ENCODE measurements at regions not wholly inside any gene's neighbourhood (a gene's known extent, or its start where the extent isn't known, plus 50 kb on each side); places are given as distances from the start of the nearest gene placed in this dataset.

GRCh38 chrX:25180242-25180641 lies 164.5 kb upstream of the ARX start:
- Histone ChIP-seq H3K9me3 (no peaks in the 10 kb centered on the region), H3K36me3 (no peaks in the 10 kb centered on the region), H3K4me3 (no peak overlapping the region), H3K4me1 (no peaks in the 10 kb centered on the region), H3K27ac (replicated peaks in 1 of 4) (no peak overlapping the region), H3K27me3 (no peaks in the 10 kb centered on the region)
- TF ChIP-seq POLR2A (IDR thresholded peaks at IDR 0.05; ENCODE audit: low read depth): no peak
- TF ChIP-seq, protein P1, sequence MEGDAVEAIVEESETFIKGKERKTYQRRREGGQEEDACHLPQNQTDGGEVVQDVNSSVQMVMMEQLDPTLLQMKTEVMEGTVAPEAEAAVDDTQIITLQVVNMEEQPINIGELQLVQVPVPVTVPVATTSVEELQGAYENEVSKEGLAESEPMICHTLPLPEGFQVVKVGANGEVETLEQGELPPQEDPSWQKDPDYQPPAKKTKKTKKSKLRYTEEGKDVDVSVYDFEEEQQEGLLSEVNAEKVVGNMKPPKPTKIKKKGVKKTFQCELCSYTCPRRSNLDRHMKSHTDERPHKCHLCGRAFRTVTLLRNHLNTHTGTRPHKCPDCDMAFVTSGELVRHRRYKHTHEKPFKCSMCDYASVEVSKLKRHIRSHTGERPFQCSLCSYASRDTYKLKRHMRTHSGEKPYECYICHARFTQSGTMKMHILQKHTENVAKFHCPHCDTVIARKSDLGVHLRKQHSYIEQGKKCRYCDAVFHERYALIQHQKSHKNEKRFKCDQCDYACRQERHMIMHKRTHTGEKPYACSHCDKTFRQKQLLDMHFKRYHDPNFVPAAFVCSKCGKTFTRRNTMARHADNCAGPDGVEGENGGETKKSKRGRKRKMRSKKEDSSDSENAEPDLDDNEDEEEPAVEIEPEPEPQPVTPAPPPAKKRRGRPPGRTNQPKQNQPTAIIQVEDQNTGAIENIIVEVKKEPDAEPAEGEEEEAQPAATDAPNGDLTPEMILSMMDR (IDR thresholded peaks at IDR 0.05): no peak
- no peak for TF ChIP-seq EP300 (IDR thresholded peaks at IDR 0.05)
- no peak for TF ChIP-seq POLR2AphosphoS5 (IDR thresholded peaks at IDR 0.05)
- DNase-seq (ENCODE audit: extremely low spot score): no peak
- intact Hi-C loops (cut with DNase I): no loop called here
- WGBS: 43% methylated on average over 2 of the region's 2 CpGs

GRCh38 chrX:25178555-25178954 lies 162.8 kb upstream of the ARX start:
- no peaks in the 10 kb centered on the region for H3K9me3 ChIP-seq
- no peak for DNase-seq (ENCODE audit: extremely low spot score)
- H3K36me3 ChIP-seq: no peaks in the 10 kb centered on the region
- H3K4me3 ChIP-seq: no peak overlapping the region
- 49% methylated on average over 3 of the region's 3 CpGs for WGBS
- intact Hi-C loops (cut with DNase I): no loop called here
- H3K4me1 ChIP-seq: no peaks in the 10 kb centered on the region
- no peak overlapping the region for H3K27ac ChIP-seq (replicated peaks in 1 of 4)
- no peaks in the 10 kb centered on the region for H3K27me3 ChIP-seq
- TF ChIP-seq, protein P1 (IDR thresholded peaks at IDR 0.05): no peak
- no peak for TF ChIP-seq POLR2A (IDR thresholded peaks at IDR 0.05; ENCODE audit: low read depth)
- TF ChIP-seq POLR2AphosphoS5 (IDR thresholded peaks at IDR 0.05): no peak
- no peak for TF ChIP-seq EP300 (IDR thresholded peaks at IDR 0.05)

- intact Hi-C loops (cut with DNase I): no loop called here
- TF ChIP-seq POLR2A (IDR thresholded peaks at IDR 0.05; ENCODE audit: low read depth) (no peak), POLR2AphosphoS5 (IDR thresholded peaks at IDR 0.05) (no peak), EP300 (IDR thresholded peaks at IDR 0.05) (no peak)
- TF ChIP-seq, protein P1 (IDR thresholded peaks at IDR 0.05): no peak
- Histone ChIP-seq H3K4me3 (no peak overlapping the region), H3K4me1 (no peaks in the 10 kb centered on the region), H3K27me3 (no peaks in the 10 kb centered on the region), H3K36me3 (no peaks in the 10 kb centered on the region), H3K9me3 (no peaks in the 10 kb centered on the region), H3K27ac (replicated peaks in 1 of 4) (no peak overlapping the region)
- WGBS: 81% methylated on average over 5 of the region's 5 CpGs
- DNase-seq (ENCODE audit: extremely low spot score): no peak
Measured at GRCh38 chrX:25175743-25176142, 160.0 kb upstream of the ARX start.

DNA sequence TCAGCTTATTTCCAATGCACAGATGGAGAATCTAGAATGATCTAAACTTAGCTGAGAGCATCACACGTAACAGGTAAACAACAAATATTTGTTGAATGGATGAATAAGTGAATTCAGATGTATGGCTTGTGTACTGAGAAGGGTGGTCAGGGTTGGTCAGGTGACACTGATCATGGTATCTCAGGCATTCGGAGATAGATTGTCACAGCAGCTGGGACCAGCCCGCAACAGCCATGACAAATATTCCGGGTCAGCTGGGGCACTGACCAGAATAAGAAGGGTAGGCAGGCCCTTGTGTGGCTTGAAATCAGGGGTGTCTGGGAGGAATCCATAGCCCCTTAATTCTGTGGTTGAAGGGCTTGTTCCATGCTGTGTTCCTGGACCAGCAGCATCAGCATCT lies 159.4 kb upstream of the ARX start:
- no peaks in the 10 kb centered on the region for H3K4me1 ChIP-seq
- no peak for DNase-seq (ENCODE audit: extremely low spot score)
- no peaks in the 10 kb centered on the region for H3K27me3 ChIP-seq
- H3K36me3 ChIP-seq: no peaks in the 10 kb centered on the region
- intact Hi-C loops (cut with DNase I): no loop called here
- WGBS: 85% methylated on average over 4 of the region's 4 CpGs
- TF ChIP-seq, protein P1 (IDR thresholded peaks at IDR 0.05): no peak
- TF ChIP-seq POLR2AphosphoS5 (IDR thresholded peaks at IDR 0.05) (no peak), EP300 (IDR thresholded peaks at IDR 0.05) (no peak), POLR2A (IDR thresholded peaks at IDR 0.05; ENCODE audit: low read depth) (no peak)
- H3K4me3 ChIP-seq: no peak overlapping the region
- H3K27ac ChIP-seq (replicated peaks in 1 of 4): no peak overlapping the region
- no peaks in the 10 kb centered on the region for H3K9me3 ChIP-seq

DNA sequence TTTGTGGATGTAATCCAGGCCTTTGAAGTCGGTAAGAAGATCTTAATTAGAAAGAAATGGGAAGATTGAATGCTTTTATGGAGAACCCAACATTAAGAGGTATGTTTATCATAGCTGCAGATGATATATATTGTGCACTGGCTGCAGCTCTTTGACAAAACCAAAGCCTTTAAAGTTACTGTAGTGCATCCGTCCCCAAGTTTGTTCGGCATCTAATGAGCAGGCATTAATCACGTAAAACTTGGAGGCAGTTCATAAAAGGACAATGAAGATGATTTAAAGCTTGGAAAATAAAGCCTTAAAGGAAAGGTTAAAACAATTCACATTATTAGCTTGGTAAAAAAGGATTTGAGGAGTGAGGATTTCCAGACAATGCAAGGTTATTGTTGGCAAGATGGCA lies 150.8 kb upstream of the ARX start:
- H3K36me3 ChIP-seq: no peaks in the 10 kb centered on the region
- no peak overlapping the region for H3K4me3 ChIP-seq
- intact Hi-C loops (cut with DNase I): no loop called here
- no peaks in the 10 kb centered on the region for H3K4me1 ChIP-seq
- no peak overlapping the region for H3K27ac ChIP-seq (replicated peaks in 1 of 4)
- H3K27me3 ChIP-seq: no peaks in the 10 kb centered on the region
- WGBS: 33% methylated on average over 4 of the region's 4 CpGs
- no peaks in the 10 kb centered on the region for H3K9me3 ChIP-seq
- TF ChIP-seq POLR2A (IDR thresholded peaks at IDR 0.05; ENCODE audit: low read depth): no peak
- TF ChIP-seq EP300 (IDR thresholded peaks at IDR 0.05): no peak
- TF ChIP-seq POLR2AphosphoS5 (IDR thresholded peaks at IDR 0.05): no peak
- TF ChIP-seq, protein P1 (IDR thresholded peaks at IDR 0.05): no peak
- no peak for DNase-seq (ENCODE audit: extremely low spot score)

All from esophagus muscularis mucosa (tissue), 4 donors.